ENCODE measurements at regions not wholly inside any gene's neighbourhood (a gene's known extent, or its start where the extent isn't known, plus 50 kb on each side); places are given as distances from the start of the nearest gene placed in this dataset.

DNA sequence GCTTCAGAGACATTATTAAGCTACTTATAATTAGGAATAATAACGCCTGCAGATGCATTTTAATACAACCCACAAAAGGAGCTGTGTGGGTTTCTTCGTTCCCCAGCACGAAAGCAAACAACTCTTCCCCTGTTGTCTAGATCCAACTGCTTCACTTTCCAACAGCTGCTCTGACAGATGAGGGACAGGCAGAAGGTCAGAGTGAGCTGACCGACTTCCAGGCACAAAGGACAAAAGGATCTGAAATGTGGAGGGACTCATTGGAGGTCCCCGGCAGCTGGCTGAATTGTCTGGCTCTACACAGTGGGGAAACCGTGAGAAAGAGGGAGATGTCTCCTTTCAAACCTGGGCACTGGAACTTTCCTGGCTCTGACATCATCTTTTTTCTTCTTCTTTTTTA is 79.1 kb upstream of the ALDH1B1 start:
- TF ChIP-seq CTCF (IDR thresholded peaks at IDR 0.05) (no peak), POLR2AphosphoS5 (IDR thresholded peaks at IDR 0.05; ENCODE audit: low read depth, low read length) (no peak), REST (IDR thresholded peaks at IDR 0.05; ENCODE audit: insufficient read depth in 1 of 2, low read depth in 2 of 2, low read length in 1 of 2) (no peak), SIN3A (IDR thresholded peaks at IDR 0.05; ENCODE audit: borderline replicate concordance, insufficient read depth, low read depth, low read length) (no peak), TCF7L2 (IDR thresholded peaks at IDR 0.05; ENCODE audit: low read depth, low read length) (no peak)
